ENCODE measurements at regions not wholly inside any gene's neighbourhood (a gene's known extent, or its start where the extent isn't known, plus 50 kb on each side); places are given as distances from the start of the nearest gene placed in this dataset.

DNA sequence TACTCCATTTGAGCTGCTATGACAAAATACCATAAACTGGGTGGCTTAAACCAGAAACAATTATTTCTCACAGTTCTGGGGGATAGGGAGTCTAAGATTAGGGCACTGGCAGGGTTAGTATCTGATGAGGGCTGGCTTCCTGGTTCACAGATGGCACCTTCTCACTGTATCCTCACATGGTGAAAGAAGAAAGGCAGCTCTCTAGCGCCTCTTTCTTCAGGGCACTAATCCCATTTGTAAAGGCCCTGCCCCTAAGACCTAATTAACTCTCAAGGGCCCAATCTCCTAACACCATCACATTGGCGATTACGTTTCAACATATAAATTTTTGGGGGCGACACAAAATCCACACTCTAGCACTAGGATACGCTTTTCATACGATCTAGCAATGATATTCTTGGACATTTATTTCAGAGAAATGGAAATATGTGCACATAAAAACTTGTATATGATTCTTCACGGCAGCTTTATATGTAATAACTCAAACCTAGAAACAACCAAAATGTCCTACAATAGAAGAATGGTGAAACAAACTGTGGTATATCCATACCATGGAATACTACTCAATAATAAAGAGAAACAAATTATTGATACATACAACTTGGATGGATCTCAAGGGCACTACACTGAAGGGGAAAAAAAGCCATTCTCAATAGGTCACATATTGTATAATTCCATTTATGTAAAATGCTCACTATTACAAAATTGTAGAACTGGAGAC, 111.0 kb downstream of the BCL2L11 start:
- TF ChIP-seq, protein P1, sequence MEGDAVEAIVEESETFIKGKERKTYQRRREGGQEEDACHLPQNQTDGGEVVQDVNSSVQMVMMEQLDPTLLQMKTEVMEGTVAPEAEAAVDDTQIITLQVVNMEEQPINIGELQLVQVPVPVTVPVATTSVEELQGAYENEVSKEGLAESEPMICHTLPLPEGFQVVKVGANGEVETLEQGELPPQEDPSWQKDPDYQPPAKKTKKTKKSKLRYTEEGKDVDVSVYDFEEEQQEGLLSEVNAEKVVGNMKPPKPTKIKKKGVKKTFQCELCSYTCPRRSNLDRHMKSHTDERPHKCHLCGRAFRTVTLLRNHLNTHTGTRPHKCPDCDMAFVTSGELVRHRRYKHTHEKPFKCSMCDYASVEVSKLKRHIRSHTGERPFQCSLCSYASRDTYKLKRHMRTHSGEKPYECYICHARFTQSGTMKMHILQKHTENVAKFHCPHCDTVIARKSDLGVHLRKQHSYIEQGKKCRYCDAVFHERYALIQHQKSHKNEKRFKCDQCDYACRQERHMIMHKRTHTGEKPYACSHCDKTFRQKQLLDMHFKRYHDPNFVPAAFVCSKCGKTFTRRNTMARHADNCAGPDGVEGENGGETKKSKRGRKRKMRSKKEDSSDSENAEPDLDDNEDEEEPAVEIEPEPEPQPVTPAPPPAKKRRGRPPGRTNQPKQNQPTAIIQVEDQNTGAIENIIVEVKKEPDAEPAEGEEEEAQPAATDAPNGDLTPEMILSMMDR (IDR thresholded peaks at IDR 0.05; ENCODE audit: low read depth, low read length, poor library complexity, severe bottlenecking), result peak; percentile 34
- TF ChIP-seq EZH2phosphoT487 (IDR thresholded peaks at IDR 0.05; ENCODE audit: borderline replicate concordance, low read length), result no peak

All from DOHH2 (cell line).